H9 (cell line): ENCODE measurements at regions not wholly inside any gene's neighbourhood (a gene's known extent, or its start where the extent isn't known, plus 50 kb on each side); places are given as distances from the start of the nearest gene placed in this dataset.

ENCODE experiments used
- DNase-seq: peaks from one replicate; pipeline ENCODE4 v3.0.0-alpha.2; 2017
- H2AFZ ChIP-seq: one replicate; pipeline ENCODE4 v1.6.1; 2013; ENCODE audit warnings: mild to moderate bottlenecking, low read length, control low read depth, moderate library complexity
- H2AK5ac ChIP-seq: 2 replicates; pipeline ENCODE4 v1.6.1; 2013; ENCODE audit warnings: low read length, control low read depth, mixed read lengths; ENCODE audit not compliant: insufficient read length
- H2BK120ac ChIP-seq: one replicate; pipeline ENCODE4 v1.6.1; 2013; ENCODE audit warnings: low read depth, mild to moderate bottlenecking, low read length, control low read depth, inconsistent platforms; ENCODE audit not compliant: poor library complexity, severe bottlenecking
- H2BK12ac ChIP-seq: 2 replicates; pipeline ENCODE4 v1.6.1; 2013; ENCODE audit warnings: low read length, control low read depth, mixed read lengths, low read depth; ENCODE audit not compliant: insufficient read length
- H2BK15ac ChIP-seq: 2 replicates; pipeline ENCODE4 v1.6.1; 2013; ENCODE audit warnings: low read depth, low read length, control low read depth
- H2BK20ac ChIP-seq: one replicate; pipeline ENCODE4 v1.6.1; 2013; ENCODE audit warnings: low read depth, mild to moderate bottlenecking, low read length, control low read depth, inconsistent platforms; ENCODE audit not compliant: poor library complexity, severe bottlenecking
- H2BK5ac ChIP-seq: 2 replicates; pipeline ENCODE4 v1.6.1; 2013; ENCODE audit warnings: low read length, control low read depth, mixed read lengths; ENCODE audit not compliant: insufficient read length
- H3K14ac ChIP-seq: 2 replicates; pipeline ENCODE4 v1.6.1; 2013; ENCODE audit warnings: low read length, control low read depth; ENCODE audit not compliant: insufficient read depth
- H3K18ac ChIP-seq: 2 replicates; pipeline ENCODE4 v1.6.1; 2013; ENCODE audit warnings: low read depth, mild to moderate bottlenecking, mixed read lengths, low read length, control low read depth; ENCODE audit not compliant: insufficient read length
- H3K23ac ChIP-seq: 2 replicates; pipeline ENCODE4 v1.6.1; 2013; ENCODE audit warnings: low read length, control low read depth, mixed read lengths, low read depth; ENCODE audit not compliant: insufficient read length
- H3K23me2 ChIP-seq: 2 replicates; pipeline ENCODE4 v1.6.1; 2013; ENCODE audit warnings: low read depth, mild to moderate bottlenecking, mixed read lengths, low read length, control low read depth; ENCODE audit not compliant: insufficient read length, poor library complexity, severe bottlenecking
- H3K27ac ChIP-seq: 2 replicates; pipeline ENCODE4 v1.5.1; 2013; ENCODE audit warnings: low read length, control low read depth, mixed read lengths, low read depth; ENCODE audit not compliant: insufficient read length
- H3K27me3 ChIP-seq: 2 replicates; pipeline ENCODE4 v1.6.1; 2013; ENCODE audit warnings: low read length, control low read depth, inconsistent platforms; ENCODE audit not compliant: insufficient read depth
- H3K4ac ChIP-seq: 2 replicates; pipeline ENCODE4 v1.6.1; 2013; ENCODE audit warnings: low read depth, mild to moderate bottlenecking, control low read depth, inconsistent platforms, low read length, moderate library complexity
- H3K4me1 ChIP-seq: 2 replicates; pipeline ENCODE4 v1.6.1; 2013; ENCODE audit warnings: low read length, control low read depth, inconsistent platforms; ENCODE audit not compliant: insufficient read depth
- H3K4me2 ChIP-seq: 2 replicates; pipeline ENCODE4 v1.6.1; 2013; ENCODE audit warnings: low read length, control low read depth, mixed read lengths; ENCODE audit not compliant: insufficient read length, insufficient read depth
- H3K56ac ChIP-seq: 2 replicates; pipeline ENCODE4 v1.6.1; 2013; ENCODE audit warnings: low read depth, mild to moderate bottlenecking, mixed read lengths, low read length, control low read depth; ENCODE audit not compliant: insufficient read length
- H3K79me1 ChIP-seq: 2 replicates; pipeline ENCODE4 v1.6.1; 2013; ENCODE audit warnings: low read depth, mild to moderate bottlenecking, moderate library complexity, low read length, control low read depth, inconsistent platforms; ENCODE audit not compliant: insufficient read depth, poor library complexity, severe bottlenecking
- H3K79me2 ChIP-seq: 2 replicates; pipeline ENCODE4 v1.6.1; 2013; ENCODE audit warnings: low read length, control low read depth, inconsistent platforms; ENCODE audit not compliant: insufficient read depth
- H3K9ac ChIP-seq: 2 replicates; pipeline ENCODE4 v1.6.1; 2013; ENCODE audit warnings: low read length, control low read depth, mixed read lengths; ENCODE audit not compliant: insufficient read length; ENCODE audit errors: extremely low read depth
- H3K9me3 ChIP-seq: one replicate; pipeline ENCODE4 v1.6.1; 2013; ENCODE audit warnings: low read depth, low read length, inconsistent platforms; ENCODE audit not compliant: control insufficient read depth
- H3T11ph ChIP-seq: one replicate; pipeline ENCODE4 v1.6.1; 2013; ENCODE audit warnings: mild to moderate bottlenecking, low read length, control low read depth, inconsistent platforms
- H4K20me1 ChIP-seq: one replicate; pipeline ENCODE4 v1.6.1; 2013; ENCODE audit not compliant: control insufficient read depth, insufficient read length, insufficient read depth
- H4K5ac ChIP-seq: 2 replicates; pipeline ENCODE4 v1.6.1; 2013; ENCODE audit warnings: low read depth, mild to moderate bottlenecking, mixed read lengths, low read length, control low read depth; ENCODE audit not compliant: insufficient read length
- H4K8ac ChIP-seq: replicated peaks from 2 replicates; pipeline ENCODE4 v1.6.1; 2013; ENCODE audit warnings: low read length, control low read depth, mixed read lengths, low read depth; ENCODE audit not compliant: insufficient read length
- H4K91ac ChIP-seq: 2 replicates; pipeline ENCODE4 v1.6.1; 2013; ENCODE audit warnings: low read depth, mild to moderate bottlenecking, moderate library complexity, mixed read lengths, low read length, control low read depth; ENCODE audit not compliant: insufficient read length
- H3K27ac Mint-ChIP-seq, 3 experiments: 2 replicates in 2 of 3; 3 replicates in 1 of 3; pipeline ENCODE4 v1.8.0; 2020 to 2021; ENCODE audit warnings: mixed read lengths in 3 of 3, mild to moderate bottlenecking in 1 of 3, moderate library complexity in 1 of 3
- H3K27me3 Mint-ChIP-seq: 2 replicates; pipeline ENCODE4 v1.8.0; 2021; ENCODE audit warnings: low read depth, mild to moderate bottlenecking, moderate library complexity, mixed read lengths
- H3K36me3 Mint-ChIP-seq, 3 experiments: 2 replicates in 2 of 3; 3 replicates in 1 of 3; pipeline ENCODE4 v1.8.0; 2020 to 2021; ENCODE audit warnings: low read depth in 3 of 3, mixed read lengths in 3 of 3; ENCODE audit not compliant: insufficient read depth in 1 of 3
- H3K4me1 Mint-ChIP-seq, 2 experiments: 2 replicates each; pipeline ENCODE4 v1.8.0; 2020; ENCODE audit warnings: mixed read lengths in 2 of 2
- H3K4me3 Mint-ChIP-seq, 2 experiments: 2 replicates in 1 of 2; 3 replicates in 1 of 2; pipeline ENCODE4 v1.8.0; 2020 to 2021; ENCODE audit warnings: mild to moderate bottlenecking in 2 of 2, mixed read lengths in 2 of 2, moderate library complexity in 1 of 2
- H3K9me3 Mint-ChIP-seq, 2 experiments: 2 replicates in 1 of 2; 3 replicates in 1 of 2; pipeline ENCODE4 v1.8.0; 2020; ENCODE audit warnings: mild to moderate bottlenecking in 2 of 2, mixed read lengths in 2 of 2, moderate library complexity in 1 of 2
- TF ChIP-seq, protein P1 (sequence below): fragments of 200-600 bp; sonication (generic); conservative IDR thresholded peaks from 3 replicates; pipeline ENCODE4 v1.8.0; 2021; ENCODE audit warnings: antibody characterized with exemption, mild to moderate bottlenecking

DNA sequence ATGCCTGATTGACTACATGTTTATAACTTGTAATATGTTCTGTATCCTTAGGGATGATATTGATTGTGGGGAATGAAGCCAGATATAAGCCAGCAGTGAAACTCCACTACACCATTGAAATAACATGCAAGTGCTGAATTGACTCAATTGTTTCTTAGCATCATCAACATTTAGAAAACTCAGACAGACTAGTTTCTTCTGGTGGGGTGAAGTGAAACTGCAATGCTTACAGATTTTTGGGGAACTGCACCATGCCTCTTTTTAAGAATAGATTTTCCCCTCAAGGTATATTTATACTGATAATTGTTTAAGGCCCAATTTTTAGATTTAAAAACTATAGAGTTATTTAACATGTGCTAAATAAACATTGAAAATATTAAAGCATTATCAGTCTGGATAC lies 1044.6 kb upstream of the EYS start:
- Histone ChIP-seq H3K4me1 (no peaks in the 10 kb centered on the region), H3K4me2 (no peak overlapping the region), H2BK120ac (no peak overlapping the region), H2BK12ac (no peak overlapping the region), H3K23ac (no peak overlapping the region), H3K18ac (no peak overlapping the region), H3K9ac (no peak overlapping the region), H3K27ac (no peak overlapping the region), H3K79me1 (no peaks in the 10 kb centered on the region), H2AK5ac (no peak overlapping the region), H4K20me1 (no peaks in the 10 kb centered on the region), H2AFZ (no peak overlapping the region), H3K4ac (no peak overlapping the region), H3K79me2 (no peaks in the 10 kb centered on the region), H3K23me2 (no peaks in the 10 kb centered on the region), H2BK15ac (no peak overlapping the region), H3K27me3 (no peaks in the 10 kb centered on the region), H4K5ac (no peak overlapping the region), H2BK5ac (no peak overlapping the region), H4K91ac (no peak overlapping the region), H4K8ac (no peak overlapping the region), H3K9me3 (no peaks in the 10 kb centered on the region), H3K56ac (no peak overlapping the region), H3T11ph (no peak overlapping the region), H2BK20ac (no peak overlapping the region), H3K14ac (no peak overlapping the region)
- H3K9me3 Mint-ChIP-seq, result no peaks in the 10 kb centered on the region
- H3K27ac Mint-ChIP-seq, result no peak overlapping the region
- TF ChIP-seq, protein P1, sequence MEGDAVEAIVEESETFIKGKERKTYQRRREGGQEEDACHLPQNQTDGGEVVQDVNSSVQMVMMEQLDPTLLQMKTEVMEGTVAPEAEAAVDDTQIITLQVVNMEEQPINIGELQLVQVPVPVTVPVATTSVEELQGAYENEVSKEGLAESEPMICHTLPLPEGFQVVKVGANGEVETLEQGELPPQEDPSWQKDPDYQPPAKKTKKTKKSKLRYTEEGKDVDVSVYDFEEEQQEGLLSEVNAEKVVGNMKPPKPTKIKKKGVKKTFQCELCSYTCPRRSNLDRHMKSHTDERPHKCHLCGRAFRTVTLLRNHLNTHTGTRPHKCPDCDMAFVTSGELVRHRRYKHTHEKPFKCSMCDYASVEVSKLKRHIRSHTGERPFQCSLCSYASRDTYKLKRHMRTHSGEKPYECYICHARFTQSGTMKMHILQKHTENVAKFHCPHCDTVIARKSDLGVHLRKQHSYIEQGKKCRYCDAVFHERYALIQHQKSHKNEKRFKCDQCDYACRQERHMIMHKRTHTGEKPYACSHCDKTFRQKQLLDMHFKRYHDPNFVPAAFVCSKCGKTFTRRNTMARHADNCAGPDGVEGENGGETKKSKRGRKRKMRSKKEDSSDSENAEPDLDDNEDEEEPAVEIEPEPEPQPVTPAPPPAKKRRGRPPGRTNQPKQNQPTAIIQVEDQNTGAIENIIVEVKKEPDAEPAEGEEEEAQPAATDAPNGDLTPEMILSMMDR, result no peak
- no peaks in the 10 kb centered on the region for H3K36me3 Mint-ChIP-seq
- no peak for DNase-seq
- H3K4me3 Mint-ChIP-seq, result no peak overlapping the region
- peaks cover 2% of the 10 kb centered on the region in 2 experiments; a peak in 2 of 4 replicates for H3K4me1 Mint-ChIP-seq
- H3K27me3 Mint-ChIP-seq, result no peaks in the 10 kb centered on the region
